ENCODE measurements at regions not wholly inside any gene's neighbourhood (a gene's known extent, or its start where the extent isn't known, plus 50 kb on each side); places are given as distances from the start of the nearest gene placed in this dataset.

DNA sequence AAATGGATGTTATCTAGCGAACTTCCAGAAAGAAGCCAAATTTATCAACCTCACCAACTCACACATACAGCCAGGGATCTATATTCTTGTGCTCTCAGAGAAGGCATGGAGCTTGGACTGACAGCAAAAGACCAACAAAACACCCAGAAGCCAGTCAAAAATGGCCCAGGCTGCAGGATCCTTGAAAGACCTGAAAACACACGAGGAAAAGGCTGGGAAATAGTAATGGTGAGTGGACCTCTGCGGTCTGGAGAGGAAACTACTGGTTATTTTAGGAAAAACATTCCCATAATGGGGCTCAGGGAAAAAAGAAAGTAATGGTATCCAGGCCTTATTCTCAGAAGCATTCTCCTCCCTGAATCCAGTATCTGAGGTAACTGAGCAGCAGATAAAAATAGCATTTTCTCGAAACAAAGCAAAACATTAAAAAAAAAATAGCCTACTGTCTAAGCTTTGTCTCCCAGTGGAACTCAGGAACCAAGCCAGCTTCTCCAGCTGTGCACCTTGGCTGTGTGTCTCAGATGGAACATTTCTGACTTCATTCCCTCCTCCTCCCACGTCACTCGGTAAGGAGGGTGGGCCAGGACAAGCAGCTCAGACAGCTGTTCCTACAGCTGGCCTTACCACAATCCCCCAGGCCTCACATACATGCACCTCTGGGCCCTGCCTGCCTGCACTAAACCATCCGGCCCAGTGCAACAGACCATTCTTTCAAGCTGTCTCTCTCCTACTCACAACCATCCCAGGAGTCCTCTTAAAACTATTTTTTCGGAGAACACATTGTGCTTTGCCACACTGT, 249.9 kb downstream of the DAD1 start:
- DNase-seq (ENCODE audit: low spot score): peak; percentile 49

DNA sequence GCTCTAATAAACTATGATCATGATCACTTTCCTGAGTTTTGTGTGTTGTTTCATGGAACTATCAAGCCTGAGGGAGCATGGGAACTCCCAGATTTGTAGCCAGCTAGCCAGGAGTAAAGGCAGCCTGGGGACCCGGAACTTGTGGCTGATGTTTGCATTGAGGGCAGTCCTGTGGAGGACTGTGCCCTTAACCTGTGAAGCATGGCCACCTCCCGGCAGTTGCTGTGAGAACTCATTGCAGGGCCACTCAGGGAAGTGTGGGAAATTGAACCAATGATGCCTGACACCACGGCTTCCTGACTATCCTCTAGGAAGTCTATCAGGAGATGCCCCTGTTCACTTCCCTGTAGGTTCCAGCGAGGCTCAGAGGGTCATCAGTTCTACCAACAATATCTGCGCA, 250.6 kb downstream of the DAD1 start:
- no peak for DNase-seq (ENCODE audit: low spot score)

DNA sequence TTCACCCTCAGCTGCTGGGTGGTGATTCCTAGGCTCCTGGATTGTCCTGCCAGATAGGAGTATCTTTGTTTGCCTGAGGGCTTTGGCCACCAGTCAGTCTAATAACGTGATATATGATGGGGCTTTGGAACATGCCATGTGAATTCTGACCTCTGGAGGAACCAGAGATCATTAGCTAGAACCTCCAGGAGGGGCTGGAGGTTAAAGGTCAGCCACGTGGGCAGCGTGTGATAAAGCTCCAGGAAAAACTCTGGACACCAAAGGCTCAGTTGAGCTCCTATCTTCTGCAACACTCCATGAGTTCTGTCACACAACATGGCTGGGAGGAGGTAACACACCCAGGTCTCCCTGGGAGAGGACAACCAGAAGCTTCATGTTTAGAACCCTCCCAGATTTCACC, 251.1 kb downstream of the DAD1 start:
- DNase-seq (ENCODE audit: low spot score): no peak

DNA sequence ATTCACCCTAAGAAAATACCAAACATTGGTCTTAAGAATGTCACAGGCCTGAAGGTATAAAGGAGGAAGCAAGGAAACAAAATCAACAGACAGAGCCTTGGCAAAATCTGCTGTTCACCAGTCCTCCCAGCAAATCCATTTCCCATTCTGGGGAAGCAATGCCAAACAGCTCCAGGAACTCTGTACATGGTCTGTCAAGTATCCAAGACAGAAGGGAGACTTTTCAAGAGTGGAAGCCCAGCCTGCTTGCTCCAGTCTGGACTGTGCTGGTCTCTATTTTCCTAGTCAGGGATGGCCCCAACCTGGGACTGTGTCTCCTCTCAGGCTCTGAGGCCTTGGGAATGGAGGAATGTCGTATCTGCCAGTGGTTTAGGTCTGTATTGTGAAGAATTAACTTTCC, 251.5 kb downstream of the DAD1 start:
- DNase-seq (ENCODE audit: low spot score): no peak

DNA sequence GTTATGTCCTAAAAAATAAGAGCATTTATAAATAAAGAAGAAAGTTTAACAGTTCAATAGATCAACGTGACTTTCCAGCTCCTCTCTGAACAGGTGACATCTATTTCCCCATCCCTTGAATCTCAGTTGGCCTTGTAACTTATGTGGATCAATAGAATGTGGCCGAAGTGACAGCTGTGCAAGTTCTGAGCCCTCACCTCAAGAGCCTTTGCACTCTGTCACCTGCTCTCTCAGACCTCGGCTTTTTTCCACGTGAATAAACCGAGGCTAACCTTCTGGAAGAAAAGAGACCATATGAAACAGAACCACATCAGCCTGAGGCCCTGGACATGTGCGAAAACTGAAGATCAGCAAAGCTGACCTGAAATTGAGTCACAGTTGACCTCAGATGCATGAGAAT, 253.0 kb downstream of the DAD1 start:
- no peak for DNase-seq (ENCODE audit: low spot score)

DNA sequence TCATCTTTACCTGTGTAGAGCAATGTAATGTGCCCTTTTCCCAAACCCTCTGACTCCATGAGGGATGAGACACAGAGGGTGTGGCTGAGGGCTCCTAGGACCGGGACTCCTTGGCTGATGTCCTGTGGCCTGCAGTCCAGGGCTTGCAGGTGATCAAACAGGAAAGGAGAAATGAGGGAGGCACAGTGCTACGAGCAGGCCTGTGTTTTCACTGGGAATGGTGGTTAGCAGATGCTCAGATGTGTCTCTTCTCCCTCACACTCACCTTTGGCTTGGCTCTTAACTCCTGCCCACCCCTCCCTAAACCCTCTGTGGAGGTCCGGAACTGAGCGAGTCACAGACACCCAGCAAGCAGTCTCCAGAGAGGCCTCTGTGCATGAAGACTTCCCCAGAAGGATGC, 254.4 kb downstream of the DAD1 start:
- DNase-seq (ENCODE audit: low spot score): no peak

DNA sequence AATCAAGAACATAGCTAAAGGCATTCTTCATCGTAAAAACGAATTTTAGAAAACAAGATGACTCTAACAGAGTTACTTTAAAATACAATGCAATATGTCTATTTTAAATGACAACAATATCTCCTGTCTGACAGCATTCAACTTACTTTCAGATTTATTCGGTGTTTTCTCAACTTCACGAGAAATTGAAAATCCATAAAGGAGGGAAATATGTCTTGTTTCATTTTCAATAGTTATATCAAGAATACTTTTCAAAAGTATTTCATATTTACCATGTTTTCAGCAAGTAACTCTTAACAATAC, 254.8 kb downstream of the DAD1 start:
- DNase-seq (ENCODE audit: low spot score): no peak

DNA sequence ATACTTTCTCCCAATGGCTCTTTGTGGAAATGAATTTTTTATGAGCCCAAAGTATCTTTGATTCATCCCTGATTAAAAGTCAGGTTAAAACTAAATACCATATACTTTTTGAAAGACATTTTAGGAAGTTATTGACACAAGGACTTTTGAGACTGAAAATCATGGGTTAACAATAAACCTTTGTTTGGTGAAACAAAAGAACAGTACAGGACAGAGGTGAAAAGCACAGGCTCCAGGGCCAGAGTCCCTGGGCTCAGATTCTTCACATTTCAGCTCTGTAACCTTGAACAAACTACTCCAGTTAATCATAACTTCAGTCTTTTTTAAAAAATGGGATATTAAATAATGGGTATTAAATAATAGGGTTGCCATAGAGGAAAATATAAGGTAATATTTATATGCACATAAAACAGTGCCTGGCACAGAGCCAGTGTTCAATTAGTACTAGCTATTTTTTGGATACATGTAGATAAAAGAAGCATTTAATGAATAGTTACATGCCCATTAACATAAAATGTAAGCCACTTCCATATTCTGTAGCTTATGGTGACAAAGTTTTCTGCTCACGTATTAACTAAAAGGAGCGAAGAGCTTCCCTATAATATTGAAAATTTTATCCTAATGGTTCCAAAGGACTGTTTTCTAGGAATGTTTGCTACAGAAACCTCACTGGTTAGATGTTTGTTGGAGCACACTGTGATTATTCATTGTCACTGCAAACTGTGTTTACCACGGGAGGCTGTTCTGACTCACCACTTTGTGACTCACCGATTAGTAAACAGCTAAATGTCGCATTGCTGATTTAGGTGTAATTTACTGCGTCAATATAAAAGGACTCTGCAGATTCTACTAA, 255.4 kb downstream of the DAD1 start:
- peak; percentile 84 for DNase-seq (ENCODE audit: low spot score)

DNA sequence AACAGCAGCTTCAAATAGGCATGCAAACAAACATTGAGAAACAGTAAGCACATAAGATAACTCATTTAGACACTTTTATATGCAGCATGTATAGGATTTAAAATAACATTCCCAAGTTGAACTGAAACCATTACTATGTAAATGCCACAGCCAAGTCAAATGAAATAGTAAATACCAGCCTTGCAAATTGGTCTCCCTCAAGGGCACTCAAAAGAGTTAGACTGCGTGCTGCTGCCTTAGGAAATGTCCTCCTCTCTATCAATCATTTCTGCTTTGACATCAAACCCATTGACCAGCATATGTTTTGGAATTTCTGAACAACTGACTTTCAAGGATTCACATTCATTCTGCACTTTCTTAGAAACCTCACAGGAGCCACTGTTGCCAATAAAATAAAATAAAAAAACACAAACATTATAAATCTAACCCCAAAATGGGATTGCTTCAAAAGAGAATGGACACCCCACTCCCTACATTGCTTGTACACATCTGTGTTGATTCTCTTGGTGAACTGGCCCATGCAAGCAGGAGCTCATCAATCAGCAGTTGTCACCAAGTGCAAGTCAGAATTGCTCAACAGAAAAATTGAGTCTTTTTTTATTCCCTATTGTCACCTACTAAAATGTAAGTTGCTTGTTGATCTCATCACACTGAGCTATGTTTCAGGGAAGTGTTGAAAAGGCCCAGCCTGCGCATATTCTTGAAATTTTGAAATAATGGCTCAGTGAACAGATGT, 256.2 kb downstream of the DAD1 start:
- no peak for DNase-seq (ENCODE audit: low spot score)

DNA sequence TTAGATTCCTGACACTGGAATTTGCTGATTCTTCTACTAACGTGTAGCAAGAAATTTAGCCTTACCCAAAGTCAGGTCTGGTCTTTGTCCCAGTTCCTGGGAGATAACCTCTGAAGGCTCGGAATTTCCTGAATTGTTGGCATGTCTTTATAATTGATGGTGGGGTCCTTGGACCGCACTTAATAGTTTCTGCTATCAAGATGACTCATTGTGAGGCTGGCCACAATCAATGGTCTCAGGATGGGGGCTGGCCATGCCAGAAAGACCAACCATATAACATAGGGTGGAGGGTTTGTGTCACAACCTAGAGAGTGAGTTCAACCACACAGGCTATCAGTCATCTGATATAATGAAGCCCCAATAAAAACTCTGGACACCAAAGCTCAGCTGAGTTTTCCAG, 259.7 kb downstream of the DAD1 start:
- DNase-seq (ENCODE audit: low spot score): no peak

DNA sequence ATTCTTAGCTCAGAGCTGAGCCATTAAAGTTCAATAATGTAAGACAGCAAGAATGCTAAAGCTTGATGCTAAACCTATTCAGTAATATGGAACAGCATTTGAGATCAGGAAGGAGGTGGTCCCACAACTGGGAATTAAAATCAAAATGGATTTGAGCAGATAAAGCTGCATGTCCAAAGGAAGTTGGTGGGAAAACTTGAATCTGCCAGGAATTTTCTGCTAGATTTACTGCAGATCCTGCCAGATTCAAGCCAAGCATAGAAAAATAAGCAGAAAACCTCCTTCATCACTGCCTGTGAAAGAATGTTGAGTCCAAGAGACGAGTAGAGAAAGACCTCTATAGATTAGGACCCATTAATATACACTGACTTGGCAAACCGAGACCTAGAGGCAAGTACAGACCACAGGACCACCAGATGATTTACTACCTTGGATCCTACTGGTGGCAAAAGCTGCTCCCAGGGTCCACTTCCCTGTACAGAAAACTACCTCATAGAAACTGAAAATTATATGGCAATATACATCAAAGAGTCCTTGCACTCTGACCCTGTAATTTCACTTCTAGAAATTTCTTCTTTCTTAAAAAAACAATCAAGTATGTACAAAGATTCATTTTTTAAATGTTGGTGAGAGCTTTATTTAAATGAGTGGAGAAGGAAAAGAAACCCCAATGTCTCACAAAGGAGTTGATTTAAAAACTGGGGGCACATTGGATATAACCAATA, 263.2 kb downstream of the DAD1 start:
- no peak for DNase-seq (ENCODE audit: low spot score)

DNA sequence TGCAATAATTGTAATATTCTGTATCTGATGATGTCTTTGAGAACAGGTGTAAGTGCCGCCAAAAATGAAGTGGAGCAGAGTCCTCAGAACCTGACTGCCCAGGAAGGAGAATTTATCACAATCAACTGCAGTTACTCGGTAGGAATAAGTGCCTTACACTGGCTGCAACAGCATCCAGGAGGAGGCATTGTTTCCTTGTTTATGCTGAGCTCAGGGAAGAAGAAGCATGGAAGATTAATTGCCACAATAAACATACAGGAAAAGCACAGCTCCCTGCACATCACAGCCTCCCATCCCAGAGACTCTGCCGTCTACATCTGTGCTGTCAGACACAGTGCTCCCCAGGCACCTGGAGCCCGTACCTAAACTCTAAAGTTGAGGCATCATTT, 268.7 kb downstream of the DAD1 start:
- no peak for DNase-seq (ENCODE audit: low spot score)

DNA sequence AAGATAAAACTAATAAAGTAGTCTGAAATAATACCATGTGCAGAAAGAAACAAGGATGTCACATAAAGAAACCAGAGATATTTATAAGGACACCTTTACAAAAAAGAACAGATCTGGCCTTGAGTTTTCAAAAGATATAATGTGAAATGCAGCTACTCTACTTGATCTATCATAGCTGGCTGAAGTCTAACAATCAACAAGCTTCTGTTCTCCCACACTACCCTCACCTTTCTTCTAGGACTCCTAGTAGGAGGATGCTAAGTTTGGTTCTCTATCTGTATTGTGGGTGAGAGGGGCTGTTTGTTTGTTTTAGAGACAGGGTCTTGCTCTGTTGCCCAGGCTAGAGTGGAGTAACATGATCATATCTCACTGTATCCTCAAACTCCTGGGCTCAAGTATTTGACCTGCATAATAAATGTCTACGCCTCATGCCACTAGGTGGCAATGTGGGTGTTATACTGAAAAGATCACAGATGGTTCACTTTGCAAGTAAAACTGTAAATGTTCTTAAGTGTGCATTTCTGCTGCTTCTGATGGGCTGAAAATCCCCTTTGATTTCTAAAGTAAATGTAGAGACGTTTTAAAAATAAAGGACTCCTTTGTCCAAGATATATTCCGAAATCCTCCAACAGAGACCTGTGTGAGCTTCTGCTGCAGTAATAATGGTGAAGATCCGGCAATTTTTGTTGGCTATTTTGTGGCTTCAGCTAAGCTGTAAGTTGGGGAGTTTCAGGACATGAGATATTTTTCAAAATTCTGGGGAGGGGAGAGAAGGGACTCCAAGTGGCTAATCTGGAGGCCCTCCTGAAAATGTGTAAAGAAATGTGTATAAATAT, 269.3 kb downstream of the DAD1 start:
- peak; percentile 56 for DNase-seq (ENCODE audit: low spot score)

DNA sequence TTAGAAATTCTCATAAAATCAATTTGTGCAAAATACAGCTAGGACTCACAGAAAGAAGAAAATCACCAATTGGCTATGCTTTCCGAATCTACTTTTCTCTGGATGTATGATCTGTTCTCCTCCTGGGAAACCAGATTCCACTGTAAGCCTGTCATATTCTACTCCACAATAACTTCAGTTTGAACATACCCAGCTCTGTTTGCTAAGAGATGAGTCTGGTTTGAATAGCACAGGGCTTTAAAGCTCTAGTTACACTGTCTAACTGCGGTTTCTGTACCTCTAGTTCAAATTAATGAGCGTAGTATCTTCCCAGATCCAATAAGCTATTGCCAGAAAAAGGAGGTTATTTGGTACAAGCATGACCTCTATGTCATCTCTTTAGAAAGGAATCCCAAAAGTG, 270.1 kb downstream of the DAD1 start:
- DNase-seq (ENCODE audit: low spot score): no peak

DNA sequence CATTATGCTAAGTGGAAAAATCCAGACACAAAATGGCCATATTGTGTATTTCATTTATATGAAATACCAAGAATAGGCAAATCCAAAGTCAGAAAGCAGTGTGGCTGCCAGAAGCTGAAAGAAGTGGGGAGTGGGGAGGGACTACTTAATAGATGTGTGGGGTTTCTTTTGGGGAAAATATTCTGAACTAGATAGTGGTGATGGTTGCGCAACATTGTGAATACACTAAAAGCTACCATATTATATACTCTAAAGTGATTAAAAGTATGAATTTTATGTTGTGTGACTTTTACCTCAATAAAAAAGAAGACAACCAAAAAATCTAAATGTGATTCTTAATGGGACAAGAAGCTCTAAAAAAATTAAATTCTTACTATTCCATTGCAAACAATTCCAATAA, 272.6 kb downstream of the DAD1 start:
- no peak for DNase-seq (ENCODE audit: low spot score)

DNA sequence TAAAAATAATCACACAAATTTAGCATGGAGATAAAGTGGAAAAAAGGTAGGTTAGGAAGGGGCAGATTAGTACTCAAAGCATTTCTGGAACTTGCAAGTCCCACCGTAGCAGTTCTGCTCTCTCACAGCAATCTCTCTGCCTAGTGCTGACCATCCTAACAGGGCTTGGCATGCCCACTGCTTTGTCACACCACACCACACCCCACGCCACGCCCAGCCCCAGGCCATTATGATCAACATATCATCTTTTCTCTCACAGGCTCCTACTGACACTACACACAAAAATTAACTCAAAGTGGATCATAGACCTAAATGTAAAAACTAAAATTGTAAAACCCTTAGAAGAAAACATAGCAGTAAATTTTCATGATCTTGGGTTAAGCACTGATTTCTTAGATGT, 273.7 kb downstream of the DAD1 start:
- no peak for DNase-seq (ENCODE audit: low spot score)

DNA sequence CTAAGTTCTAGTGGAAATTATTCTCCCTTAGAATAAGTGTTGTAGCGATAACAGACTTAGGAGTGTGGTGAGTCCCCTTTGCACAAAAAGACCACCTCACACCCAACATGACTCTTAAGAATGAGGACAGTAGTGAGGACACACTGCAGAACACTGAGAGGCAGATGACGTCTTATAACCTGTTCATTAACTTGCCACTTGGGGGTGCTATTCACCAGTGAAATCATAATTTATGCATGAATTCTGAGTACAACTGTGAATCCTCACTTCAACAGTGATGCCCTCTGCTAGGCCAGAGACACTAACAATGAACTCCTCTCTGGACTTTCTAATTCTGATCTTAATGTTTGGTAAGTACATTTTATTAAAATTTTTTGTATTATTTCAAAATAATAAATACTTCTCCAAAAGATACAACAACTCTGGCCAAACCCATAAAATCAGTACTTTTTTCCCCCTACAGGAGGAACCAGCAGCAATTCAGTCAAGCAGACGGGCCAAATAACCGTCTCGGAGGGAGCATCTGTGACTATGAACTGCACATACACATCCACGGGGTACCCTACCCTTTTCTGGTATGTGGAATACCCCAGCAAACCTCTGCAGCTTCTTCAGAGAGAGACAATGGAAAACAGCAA, 274.7 kb downstream of the DAD1 start:
- peak; percentile 51 for DNase-seq (ENCODE audit: low spot score)

DNA sequence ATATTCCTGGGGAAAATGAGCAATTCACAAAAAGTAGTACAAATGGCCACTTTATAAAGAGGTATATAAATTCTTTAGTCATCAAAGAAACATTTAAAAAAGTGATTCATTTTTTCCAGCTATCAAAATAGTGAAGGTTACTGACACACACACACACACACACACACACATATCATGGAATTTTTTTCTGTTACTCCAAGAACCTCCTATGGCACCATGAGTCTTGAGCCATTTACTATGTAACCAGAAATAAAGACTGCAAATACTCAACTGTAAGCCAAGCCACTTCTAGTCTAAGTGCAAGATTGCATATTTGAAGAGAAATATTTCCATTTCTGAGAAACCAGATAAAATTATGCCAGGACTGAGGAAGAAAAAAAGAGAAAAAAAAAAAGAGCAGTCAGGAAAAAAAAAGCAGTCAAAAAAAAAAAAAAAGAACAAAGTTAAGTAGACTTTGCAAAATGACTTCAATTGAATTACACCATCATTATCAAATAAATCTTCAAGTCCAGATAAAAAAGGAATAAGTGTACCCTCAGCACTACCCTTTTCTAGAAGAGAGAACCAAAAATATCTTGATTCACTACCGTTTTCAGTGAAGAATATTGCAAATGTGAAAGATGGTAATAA, 275.7 kb downstream of the DAD1 start:
- DNase-seq (ENCODE audit: low spot score): no peak

DNA sequence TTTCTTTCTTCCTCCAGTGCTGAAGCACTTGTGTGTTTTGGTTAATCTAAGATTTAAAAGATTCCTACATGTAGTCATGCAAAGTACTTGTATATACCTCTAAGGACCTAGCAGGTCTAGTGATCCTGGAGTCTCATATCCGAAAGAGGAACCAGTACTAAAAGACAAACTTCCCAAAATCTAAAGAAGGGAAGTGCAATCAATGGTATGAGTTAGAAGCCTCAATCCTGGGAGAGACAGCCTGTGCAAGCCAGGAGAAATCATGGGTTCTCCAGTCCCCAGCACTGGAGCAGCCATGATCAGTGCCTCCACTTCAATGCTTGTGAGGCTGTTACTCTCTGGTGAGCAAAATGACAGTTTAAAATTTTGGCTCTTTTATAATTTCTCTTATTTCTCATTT, 277.4 kb downstream of the DAD1 start:
- DNase-seq (ENCODE audit: low spot score): no peak

DNA sequence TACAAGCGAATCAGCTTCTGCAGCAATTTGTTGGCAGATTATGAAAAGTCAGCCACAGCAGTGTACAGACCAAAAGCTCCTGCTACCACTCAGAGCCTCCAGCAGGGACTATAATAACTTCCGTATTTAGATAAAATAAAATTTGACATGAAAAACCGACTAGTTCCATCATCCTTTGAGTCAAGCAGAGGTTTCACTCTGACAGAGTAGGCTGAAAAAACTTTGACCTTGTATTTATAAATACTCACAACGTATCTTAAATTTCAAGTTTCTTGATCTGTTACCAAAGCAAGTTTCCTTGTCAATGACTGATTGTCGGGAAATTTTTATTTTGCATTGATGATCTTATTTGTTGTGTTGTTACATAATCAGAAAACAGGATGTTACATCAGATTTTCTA, 283.4 kb downstream of the DAD1 start:
- DNase-seq (ENCODE audit: low spot score): no peak
